GM21619 (cell line): ENCODE measurements at regions not wholly inside any gene's neighbourhood (a gene's known extent, or its start where the extent isn't known, plus 50 kb on each side); places are given as distances from the start of the nearest gene placed in this dataset.

Experiments used
- ATAC-seq: cut with Tn5 transposase; IDR thresholded peaks from one replicate; pipeline ENCODE4 v1.9.1; 2021; ENCODE audit not compliant: unreplicated experiment

DNA sequence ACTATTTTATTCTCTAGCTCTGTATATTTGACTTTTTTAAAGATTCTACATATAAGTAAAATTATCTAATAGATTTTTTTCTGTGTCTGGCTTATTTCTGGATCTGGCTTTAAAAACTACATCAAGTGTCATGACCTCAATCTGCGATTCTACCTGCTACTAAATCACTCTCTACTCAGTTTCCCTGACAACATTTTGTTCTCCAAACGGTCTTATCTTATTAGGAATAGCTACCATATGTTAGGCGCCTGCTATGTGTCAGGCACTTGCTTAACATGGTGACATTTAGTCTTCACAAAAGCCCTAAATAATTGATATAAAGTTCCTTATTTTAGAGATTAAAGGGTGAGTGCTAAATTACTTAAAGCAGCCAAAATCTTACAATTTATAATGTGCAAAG, 1362.9 kb upstream of the FLRT2 start:
- ATAC-seq = no peak

- ATAC-seq = no peak
These were observed 1349.6 kb upstream of the FLRT2 start for GRCh38 chr14:84180336-84180735.

- no peak for ATAC-seq
These were observed 1348.9 kb upstream of the FLRT2 start for GRCh38 chr14:84181072-84181471.

DNA sequence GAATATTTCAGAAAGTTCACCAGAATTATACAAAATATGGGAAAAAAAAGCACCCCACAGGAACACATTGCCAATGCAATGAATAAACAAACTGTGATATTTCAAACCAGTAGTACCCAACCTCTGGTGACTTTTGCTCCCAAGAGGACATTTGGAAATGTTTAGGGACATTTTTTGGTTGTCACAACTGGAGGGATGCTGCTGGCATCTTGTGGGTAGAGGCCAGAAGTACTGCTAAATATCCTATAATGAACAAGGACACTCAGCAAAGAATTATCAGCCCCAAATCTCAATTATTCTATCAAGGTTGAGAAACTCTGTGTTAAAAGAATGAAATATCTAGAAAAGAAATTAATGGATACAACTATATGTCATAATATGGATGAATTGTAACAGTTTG, 1334.4 kb upstream of the FLRT2 start:
- no peak for ATAC-seq

- no peak for ATAC-seq
These were observed 1332.2 kb upstream of the FLRT2 start for GRCh38 chr14:84197704-84198103.

- ATAC-seq = no peak
These were observed 1327.5 kb upstream of the FLRT2 start for GRCh38 chr14:84202486-84202885.

DNA sequence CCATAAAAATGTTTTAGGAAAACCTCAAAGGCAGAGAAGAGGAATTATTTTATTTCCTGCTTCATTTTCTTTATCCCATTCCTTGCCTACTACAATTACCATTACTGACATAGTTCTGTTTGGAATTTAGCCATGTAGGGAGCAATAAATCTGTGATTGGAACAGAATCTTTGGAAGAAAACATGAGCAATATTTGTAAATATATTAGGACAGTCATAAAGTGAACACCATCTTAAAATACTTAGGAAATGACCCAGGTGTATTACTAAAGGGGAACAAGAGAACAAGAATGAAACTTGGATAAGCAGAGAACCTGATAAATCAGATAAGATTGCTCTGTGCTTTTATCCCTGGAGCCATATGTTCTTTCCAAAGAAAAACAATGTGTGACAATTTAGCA, 1326.0 kb upstream of the FLRT2 start:
- no peak for ATAC-seq

DNA sequence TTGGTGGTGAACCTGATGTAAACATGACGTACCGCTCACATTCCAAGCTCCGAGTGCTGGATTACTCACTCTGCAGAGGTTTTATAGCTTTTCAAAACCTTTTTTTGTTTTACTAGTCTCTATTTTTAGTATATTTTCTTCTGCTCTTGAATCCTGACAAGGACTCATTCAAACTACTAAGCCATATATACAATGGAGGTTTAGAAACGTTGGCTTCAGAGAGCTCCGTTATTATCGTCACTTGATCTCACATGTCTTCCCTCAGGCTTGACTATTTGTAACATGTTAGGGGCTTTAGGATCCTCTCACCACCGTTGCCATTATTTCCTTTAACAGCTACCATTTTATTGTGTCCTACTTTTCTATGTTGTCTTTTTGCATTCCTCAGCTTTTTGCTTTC, 1321.5 kb upstream of the FLRT2 start:
- ATAC-seq = no peak

- ATAC-seq = no peak
These were observed 1320.9 kb upstream of the FLRT2 start for GRCh38 chr14:84209031-84209430.

GRCh38 chr14:84217066-84217465, 1312.9 kb upstream of the FLRT2 start:
- no peak for ATAC-seq

GRCh38 chr14:84225268-84225667, 1304.7 kb upstream of the FLRT2 start:
- ATAC-seq = no peak

GRCh38 chr14:84228702-84229101, 1301.2 kb upstream of the FLRT2 start:
- no peak for ATAC-seq

GRCh38 chr14:84234281-84234680, 1295.7 kb upstream of the FLRT2 start:
- ATAC-seq = no peak

- ATAC-seq = no peak
These were observed 1293.7 kb upstream of the FLRT2 start for GRCh38 chr14:84236290-84236689.

GRCh38 chr14:84237881-84238280, 1292.1 kb upstream of the FLRT2 start:
- no peak for ATAC-seq

- ATAC-seq = no peak
These were observed 1282.3 kb upstream of the FLRT2 start for GRCh38 chr14:84247693-84248092.

- no peak for ATAC-seq
These were observed 1279.1 kb upstream of the FLRT2 start for GRCh38 chr14:84250893-84251292.

GRCh38 chr14:84251411-84252115, 1278.4 kb upstream of the FLRT2 start:
- no peak for ATAC-seq

GRCh38 chr14:84252706-84253105, 1277.2 kb upstream of the FLRT2 start:
- no peak for ATAC-seq

GRCh38 chr14:84253326-84253725, 1276.6 kb upstream of the FLRT2 start:
- ATAC-seq = no peak

- no peak for ATAC-seq
These were observed 1275.7 kb upstream of the FLRT2 start for GRCh38 chr14:84254290-84254689.

- ATAC-seq = no peak
These were observed 1267.0 kb upstream of the FLRT2 start for GRCh38 chr14:84262932-84263331.

DNA sequence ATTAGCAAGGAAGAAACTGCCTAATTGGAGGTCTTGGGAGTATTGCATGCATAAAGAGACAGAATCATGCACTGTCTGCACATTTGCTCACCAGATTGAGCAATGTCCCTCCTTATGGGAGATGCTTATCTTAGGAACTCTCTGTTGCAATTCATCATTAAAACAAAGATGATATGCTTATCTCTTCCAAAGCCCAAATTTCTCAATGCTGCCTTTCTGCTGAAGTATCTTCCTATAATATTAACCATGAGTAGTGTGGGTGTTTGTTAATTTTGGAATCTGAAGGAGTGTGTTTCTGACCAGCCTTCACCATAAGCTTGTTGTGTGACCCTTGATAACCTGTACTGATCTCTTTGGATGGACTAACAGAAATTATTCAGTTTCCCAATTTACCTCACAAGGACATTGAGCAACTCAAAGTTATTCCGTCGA, 1257.6 kb upstream of the FLRT2 start:
- no peak for ATAC-seq
